Vagina (tissue), 2 donors: ENCODE measurements at regions not wholly inside any gene's neighbourhood (a gene's known extent, or its start where the extent isn't known, plus 50 kb on each side); places are given as distances from the start of the nearest gene placed in this dataset.

Experiments
- CTCF ChIP-seq, 3 experiments: fragments of 450-650 bp in 2 of 3; fragments of 200-600 bp in 1 of 3; sonication (generic) in 1 of 3; IDR thresholded peaks; one replicate each; pipeline ENCODE4 v1.5.1; 2017 to 2019; ENCODE audit warnings: antibody characterized with exemption in 3 of 3, mild to moderate bottlenecking in 2 of 3, moderate library complexity in 2 of 3
- POLR2AphosphoS5 ChIP-seq, 2 donors: sonication (generic); formaldehyde crosslinking; IDR thresholded peaks; one replicate each; pipeline ENCODE4 v1.9.0; 2017; ENCODE audit warnings: antibody characterized with exemption in 2 of 2, mild to moderate bottlenecking in 2 of 2, low read depth in 1 of 2; ENCODE audit not compliant: insufficient read depth in 1 of 2

- TF ChIP-seq CTCF (IDR thresholded peaks at IDR 0.05) (no peak), POLR2AphosphoS5 (IDR thresholded peaks at IDR 0.05; ENCODE audit: insufficient read depth in 1 of 2, low read depth in 1 of 2) (no peak)
Measured at GRCh38 chr12:89157413-89157812, 194.9 kb downstream of the DUSP6 start.
